ENCODE measurements at regions not wholly inside any gene's neighbourhood (a gene's known extent, or its start where the extent isn't known, plus 50 kb on each side); places are given as distances from the start of the nearest gene placed in this dataset.

- peaks cover 4% of the 10 kb centered on the region for H3K27me3 Mint-ChIP-seq (ENCODE audit: low read depth)
- H3K36me3 Mint-ChIP-seq (ENCODE audit: low read depth): no peaks in the 10 kb centered on the region
- TF ChIP-seq CTCF (IDR thresholded peaks at IDR 0.05; ENCODE audit: unreplicated experiment in 3 of 3): no peak
- H3K4me1 Mint-ChIP-seq: peaks cover 32% of the 10 kb centered on the region
- peaks cover 6% of the 10 kb centered on the region for H3K9me3 Mint-ChIP-seq
- H3K4me3 Mint-ChIP-seq: no peak overlapping the region
- H3K27ac Mint-ChIP-seq: no peak overlapping the region
These were observed 164.1 kb upstream of the IRF2BP2 start for GRCh38 chr1:234773936-234774677.

- Mint-ChIP-seq H3K27me3 (ENCODE audit: low read depth) (peaks cover 4% of the 10 kb centered on the region), H3K4me1 (peaks cover 46% of the 10 kb centered on the region)
These were observed 162.6 kb upstream of the IRF2BP2 start for GRCh38 chr1:234772345-234773147.

GRCh38 chr1:234771642-234772344, 161.8 kb upstream of the IRF2BP2 start:
- peak overlapping the region; percentile 46 to 66 (median 62) for H3K27ac Mint-ChIP-seq
- no peaks in the 10 kb centered on the region for H3K36me3 Mint-ChIP-seq (ENCODE audit: low read depth)
- peaks cover 4% of the 10 kb centered on the region for H3K27me3 Mint-ChIP-seq (ENCODE audit: low read depth)
- no peak overlapping the region for H3K4me3 Mint-ChIP-seq
- peaks cover 47% of the 10 kb centered on the region for H3K4me1 Mint-ChIP-seq
- H3K9me3 Mint-ChIP-seq: peaks cover 6% of the 10 kb centered on the region
- TF ChIP-seq CTCF (IDR thresholded peaks at IDR 0.05; ENCODE audit: unreplicated experiment in 3 of 3): no peak

More at GRCh38 chr1:234772345-234773147, 162.6 kb upstream of the IRF2BP2 start:
- H3K36me3 Mint-ChIP-seq (ENCODE audit: low read depth): no peaks in the 10 kb centered on the region
- H3K9me3 Mint-ChIP-seq: peaks cover 6% of the 10 kb centered on the region
- H3K27ac Mint-ChIP-seq: peak overlapping the region; percentile 46 to 66 (median 62)
- no peak overlapping the region for H3K4me3 Mint-ChIP-seq
- no peak for TF ChIP-seq CTCF (IDR thresholded peaks at IDR 0.05; ENCODE audit: unreplicated experiment in 3 of 3)

GRCh38 chr1:234770924-234771540, 161.1 kb upstream of the IRF2BP2 start:
- H3K9me3 Mint-ChIP-seq: peaks cover 6% of the 10 kb centered on the region
- peaks cover 47% of the 10 kb centered on the region for H3K4me1 Mint-ChIP-seq
- no peak overlapping the region for H3K4me3 Mint-ChIP-seq
- peaks cover 4% of the 10 kb centered on the region for H3K27me3 Mint-ChIP-seq (ENCODE audit: low read depth)
- H3K27ac Mint-ChIP-seq: peak overlapping the region; percentile 46 to 90 (median 90)
- H3K36me3 Mint-ChIP-seq (ENCODE audit: low read depth): no peaks in the 10 kb centered on the region
- TF ChIP-seq CTCF (IDR thresholded peaks at IDR 0.05; ENCODE audit: unreplicated experiment in 3 of 3): no peak

- Mint-ChIP-seq H3K9me3 (peaks cover 3% of the 10 kb centered on the region), H3K27me3 (ENCODE audit: low read depth) (peaks cover 4% of the 10 kb centered on the region), H3K4me1 (peaks cover 47% of the 10 kb centered on the region), H3K4me3 (peak overlapping the region; percentile 17 to 44 (median 41)), H3K36me3 (ENCODE audit: low read depth) (no peaks in the 10 kb centered on the region), H3K27ac (peak overlapping the region; percentile 66 to 90 (median 90))
- TF ChIP-seq CTCF (IDR thresholded peaks at IDR 0.05; ENCODE audit: unreplicated experiment in 3 of 3): peak in 2 of 3 experiments; percentile 13 to 15
These were observed 160.2 kb upstream of the IRF2BP2 start for GRCh38 chr1:234769986-234770795.
